Right lobe of liver (tissue), 6 donors: ENCODE measurements at regions not wholly inside any gene's neighbourhood (a gene's known extent, or its start where the extent isn't known, plus 50 kb on each side); places are given as distances from the start of the nearest gene placed in this dataset.

Experiments
- ATAC-seq, 4 donors: fragments of 200-7000 bp; cut with Tn5 transposase; one replicate each; pipeline ENCODE4 v1.9.1; 2020; ENCODE audit warnings: mild to moderate bottlenecking in 4 of 4, moderate library complexity in 4 of 4
- DNase-seq, 3 donors: peaks; one replicate each; pipeline ENCODE4 v3.0.0-alpha.2; 2020
- H3K27ac ChIP-seq, 3 donors: fragments of 200-600 bp; one replicate each; pipeline ENCODE4 v1.8.0; 2022
- H3K27me3 ChIP-seq, 2 donors: fragments of 200-600 bp; one replicate each; pipeline ENCODE4 v1.8.0; 2022
- H3K36me3 ChIP-seq, 4 donors: fragments of 200-600 bp; sonication (generic) in 1 of 4; one replicate each; pipeline versions ENCODE4 v1.5.1 to v1.8.0; 2017 to 2022; ENCODE audit warnings: control low read depth in 1 of 4
- H3K4me1 ChIP-seq, 4 donors: fragments of 200-600 bp; sonication (generic) in 1 of 4; one replicate each; pipeline versions ENCODE4 v1.5.1 to v1.8.0; 2017 to 2022; ENCODE audit warnings: control low read depth in 1 of 4
- H3K4me3 ChIP-seq, 3 donors: fragments of 200-600 bp; one replicate each; pipeline ENCODE4 v1.8.0; 2022
- H3K9me3 ChIP-seq, 4 donors: fragments of 200-600 bp; sonication (generic) in 1 of 4; one replicate each; pipeline versions ENCODE4 v1.5.1 to v1.8.0; 2017 to 2022; ENCODE audit warnings: control low read depth in 1 of 4
- CTCF ChIP-seq, 4 donors: fragments of 200-600 bp in 3 of 4; fragments of 450-650 bp in 1 of 4; IDR thresholded peaks; one replicate each; pipeline versions ENCODE4 v1.5.1 to v1.8.0; 2016 to 2022; ENCODE audit warnings: antibody characterized with exemption in 4 of 4, mild to moderate bottlenecking in 2 of 4
- POLR2A ChIP-seq: fragments of 450-650 bp; IDR thresholded peaks from one replicate; pipeline ENCODE4 v1.6.1; 2017; ENCODE audit warnings: antibody characterized with exemption, mild to moderate bottlenecking
- WGBS: methylation state at CpG from one replicate; pipeline ENCODE4 v1.1.6; 2018; ENCODE audit warnings: low coverage, low lambda C conversion rate; ENCODE audit not compliant: insufficient coverage; ENCODE audit errors: missing lambda C conversion rate; 5-methylcytosine and 5-hydroxymethylcytosine counted together
- intact Hi-C, 2 donors: fragments of 100-400 bp; cut with DNase I; formaldehyde crosslinking; loops; one replicate each; pipeline versions ENCODE4 v1.11.2 to v1.14.1; 2022
- donor health status: DM: no; HTN: yes; CAD: no.
- donor health status: DM: no; HTN: no; CAD: no.
- donor health status: DM: no; HTN: no; CAD: no.
- donor health status: DM: no; HTN: yes; CAD: no.
- donor health status: DM: no; HTN: yes; CAD: no.

- TF ChIP-seq CTCF (IDR thresholded peaks at IDR 0.05), result no peak
- no peak for TF ChIP-seq POLR2A
- DNase-seq, result no peak
- H3K36me3 ChIP-seq, result no peaks in the 10 kb centered on the region
- no peak overlapping the region for H3K4me3 ChIP-seq
- no peaks in the 10 kb centered on the region for H3K4me1 ChIP-seq
- 57% methylated on average over 4 of the region's 4 CpGs for WGBS
- intact Hi-C loops, result no loop called here
- no peaks in the 10 kb centered on the region for H3K9me3 ChIP-seq
- H3K27ac ChIP-seq, result no peak overlapping the region
- no peak for ATAC-seq
- no peaks in the 10 kb centered on the region for H3K27me3 ChIP-seq
These were observed 322.7 kb downstream of the ZNF326 start for GRCh38 chr1:90317628-90318027.

- intact Hi-C loops, result no loop called here
- Histone ChIP-seq H3K27ac (no peak overlapping the region), H3K36me3 (no peaks in the 10 kb centered on the region), H3K9me3 (no peaks in the 10 kb centered on the region), H3K27me3 (no peaks in the 10 kb centered on the region), H3K4me3 (no peak overlapping the region), H3K4me1 (no peaks in the 10 kb centered on the region)
- TF ChIP-seq CTCF (IDR thresholded peaks at IDR 0.05) (no peak), POLR2A (no peak)
- DNase-seq, result no peak
- ATAC-seq, result no peak
- WGBS, result 69% methylated on average over 6 of the region's 7 CpGs
These were observed 319.6 kb downstream of the ZNF326 start for GRCh38 chr1:90314533-90314932.

GRCh38 chr1:90313778-90314177, 318.9 kb downstream of the ZNF326 start:
- Histone ChIP-seq H3K27me3 (no peaks in the 10 kb centered on the region), H3K4me1 (no peaks in the 10 kb centered on the region), H3K9me3 (no peaks in the 10 kb centered on the region), H3K27ac (no peak overlapping the region), H3K4me3 (no peak overlapping the region), H3K36me3 (no peaks in the 10 kb centered on the region)
- ATAC-seq (no peak), DNase-seq (no peak)
- intact Hi-C loops, result no loop called here
- 42% methylated on average over 3 of the region's 3 CpGs for WGBS
- no peak for TF ChIP-seq POLR2A

- Histone ChIP-seq H3K36me3 (no peaks in the 10 kb centered on the region), H3K4me1 (no peaks in the 10 kb centered on the region), H3K4me3 (no peak overlapping the region), H3K27ac (no peak overlapping the region), H3K27me3 (no peaks in the 10 kb centered on the region), H3K9me3 (no peaks in the 10 kb centered on the region)
- WGBS, result 79% methylated on average over 5 of the region's 5 CpGs
- intact Hi-C loops, result no loop called here
- ATAC-seq (no peak), DNase-seq (no peak)
- TF ChIP-seq CTCF (IDR thresholded peaks at IDR 0.05) (no peak), POLR2A (no peak)
These were observed 314.9 kb downstream of the ZNF326 start for GRCh38 chr1:90309806-90310205.

- H3K27ac ChIP-seq, result no peak overlapping the region
- H3K4me1 ChIP-seq, result no peaks in the 10 kb centered on the region
- H3K36me3 ChIP-seq, result no peaks in the 10 kb centered on the region
- intact Hi-C loops, result no loop called here
- DNase-seq (no peak), ATAC-seq (no peak)
- WGBS, result 70% methylated on average over 1 of the region's 1 CpG
- no peaks in the 10 kb centered on the region for H3K9me3 ChIP-seq
- TF ChIP-seq CTCF (IDR thresholded peaks at IDR 0.05) (no peak), POLR2A (no peak)
- H3K27me3 ChIP-seq, result no peaks in the 10 kb centered on the region
- H3K4me3 ChIP-seq, result no peak overlapping the region
These were observed 313.5 kb downstream of the ZNF326 start for GRCh38 chr1:90308421-90308820.
